8988T (cell line): ENCODE measurements at regions not wholly inside any gene's neighbourhood (a gene's known extent, or its start where the extent isn't known, plus 50 kb on each side); places are given as distances from the start of the nearest gene placed in this dataset.

Experiments used
- DNase-seq: peaks from one replicate; pipeline ENCODE4 v3.0.0; 2011

DNA sequence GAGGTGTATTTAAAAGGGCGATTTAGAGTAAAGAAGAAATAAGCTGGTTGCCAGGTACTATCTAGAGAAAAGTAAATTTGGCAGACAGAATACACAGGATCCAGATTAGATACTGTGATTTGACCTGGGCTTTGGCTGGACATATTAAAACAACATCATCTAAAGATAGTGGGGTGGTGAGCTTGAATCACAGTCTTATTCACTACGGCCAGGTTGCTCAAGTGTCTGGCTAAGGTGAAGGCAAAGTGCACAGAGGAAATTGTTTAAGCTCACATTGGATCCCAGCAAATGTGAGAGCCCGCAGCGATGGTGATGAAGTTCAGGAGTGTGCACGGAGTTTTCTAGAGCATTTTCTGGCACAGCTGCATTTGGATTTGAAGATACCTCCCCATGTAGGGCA is 398.2 kb upstream of the MEF2C start:
- no peak for DNase-seq

DNA sequence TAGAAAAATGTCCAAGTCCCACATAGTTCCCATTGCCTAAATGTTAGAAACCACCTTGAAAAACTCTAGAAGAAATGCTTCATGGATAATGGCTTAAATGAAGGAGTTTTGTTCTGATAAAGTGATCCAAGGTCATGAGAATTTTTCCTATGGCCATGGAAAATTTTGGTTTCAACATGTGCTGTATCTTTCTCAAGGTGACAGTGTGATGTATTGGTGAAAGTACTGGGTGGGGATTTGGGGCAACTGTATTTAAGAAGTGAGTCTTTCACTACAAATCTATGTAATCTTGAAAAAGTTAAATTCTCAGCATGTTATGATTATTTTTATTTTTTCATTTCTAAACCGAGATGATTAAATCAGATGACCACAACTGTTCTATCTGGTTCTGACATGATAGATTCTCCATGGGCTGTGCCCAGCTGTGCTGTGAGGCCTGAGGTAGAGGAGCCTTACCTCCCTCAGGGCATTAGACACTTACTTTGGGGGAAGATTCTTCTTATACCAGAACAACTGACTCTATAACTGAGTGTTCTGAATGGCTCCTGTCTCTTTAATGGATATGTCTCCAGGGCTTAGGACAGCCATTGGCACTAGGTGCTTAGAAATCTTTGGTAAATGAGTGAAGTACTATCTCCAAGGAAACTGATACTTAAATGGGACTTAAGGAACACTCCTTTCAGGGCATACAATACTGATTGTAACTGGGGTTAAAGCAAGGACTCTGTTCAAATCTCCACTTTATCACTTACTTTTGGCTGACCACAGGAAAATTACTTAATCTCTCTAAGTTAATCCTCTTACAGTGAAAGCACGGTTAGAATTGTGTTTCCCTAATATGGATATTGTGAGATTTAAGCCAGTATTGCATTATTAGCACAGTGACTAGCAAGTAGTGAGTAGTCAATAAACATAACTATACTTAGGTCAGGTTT is 397.4 kb upstream of the MEF2C start:
- no peak for DNase-seq

DNA sequence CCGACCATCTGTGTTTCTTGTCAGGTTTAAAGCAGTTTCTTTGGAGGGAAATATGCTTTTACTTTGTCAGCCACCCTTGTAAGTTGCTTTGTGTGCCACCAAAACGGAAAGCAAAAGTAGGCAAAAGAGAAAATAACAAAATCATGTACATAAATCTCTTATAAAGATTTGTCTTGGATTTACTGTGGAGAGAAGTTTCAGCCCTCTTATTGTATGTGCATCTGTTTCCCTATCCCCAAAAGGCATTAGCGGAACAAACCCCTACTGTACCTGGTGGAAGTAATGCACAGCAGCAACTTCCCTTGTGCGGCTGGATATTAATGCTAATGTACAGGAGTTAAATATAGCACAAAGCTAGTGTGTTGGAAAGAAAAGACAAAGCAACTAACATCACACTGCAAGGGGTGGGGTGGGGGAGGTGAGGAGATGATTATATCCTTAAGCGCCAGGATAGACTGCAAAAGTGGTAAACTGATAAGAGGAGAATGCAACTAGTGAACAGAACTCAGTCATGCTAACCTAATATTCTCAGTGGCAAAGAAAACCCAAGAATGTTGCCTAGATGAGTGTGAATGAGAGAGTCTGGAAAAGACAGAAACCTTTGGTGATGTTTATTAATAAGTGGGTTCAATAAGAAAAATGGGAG is 396.5 kb upstream of the MEF2C start:
- DNase-seq, result no peak

DNA sequence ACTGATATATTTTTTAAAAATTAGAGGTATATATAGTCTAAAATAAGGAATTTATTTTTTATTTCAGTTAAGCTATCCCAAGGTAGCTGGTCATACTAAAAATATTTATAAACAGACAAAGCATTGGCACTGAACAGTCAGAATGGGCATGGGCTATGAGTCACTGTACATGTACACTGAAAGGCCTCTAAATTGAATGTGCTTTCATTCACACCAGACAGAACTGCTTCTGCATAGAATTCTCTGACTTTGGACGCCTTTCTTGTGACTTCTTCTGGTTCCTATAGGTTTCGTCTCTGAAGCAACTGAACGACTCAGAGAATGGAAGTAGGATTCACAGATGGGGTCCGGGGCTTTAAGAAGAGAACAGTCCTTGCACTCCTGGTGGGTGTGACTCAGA is 394.8 kb upstream of the MEF2C start:
- no peak for DNase-seq

DNA sequence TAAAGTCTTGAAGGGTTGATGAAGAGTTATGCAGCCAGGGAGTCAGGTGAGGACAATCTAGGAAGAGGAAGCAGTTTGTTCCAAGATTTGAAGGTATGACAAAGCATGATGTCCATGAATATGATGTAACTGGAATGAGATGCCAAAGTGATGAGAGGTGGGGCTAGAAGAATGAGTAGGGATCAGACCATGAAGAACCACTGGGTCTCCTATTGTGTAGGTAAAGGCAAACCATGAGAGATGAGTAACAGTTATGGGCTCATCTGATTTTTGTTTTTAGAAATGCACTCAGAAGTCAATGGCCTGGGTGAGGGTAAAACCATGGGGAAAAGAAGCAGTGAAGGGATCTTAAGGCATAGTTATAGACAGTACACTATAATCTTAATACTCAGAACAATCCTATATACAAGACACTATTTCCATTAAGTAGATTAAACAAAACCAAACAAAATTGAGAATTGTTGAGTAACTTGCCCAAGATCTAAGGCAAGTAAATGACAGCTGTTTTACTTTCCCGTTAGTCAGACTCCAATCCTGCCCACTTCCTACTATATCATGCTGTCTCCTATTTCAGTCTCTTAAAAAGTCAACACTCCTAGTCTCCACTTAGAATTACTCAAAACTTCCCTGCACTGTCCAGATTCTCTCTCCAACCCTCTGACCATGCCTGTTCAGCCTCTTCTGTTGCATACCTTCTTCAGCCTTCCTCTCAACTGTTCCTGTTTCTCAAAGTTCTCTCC is 393.8 kb upstream of the MEF2C start:
- DNase-seq, result no peak

DNA sequence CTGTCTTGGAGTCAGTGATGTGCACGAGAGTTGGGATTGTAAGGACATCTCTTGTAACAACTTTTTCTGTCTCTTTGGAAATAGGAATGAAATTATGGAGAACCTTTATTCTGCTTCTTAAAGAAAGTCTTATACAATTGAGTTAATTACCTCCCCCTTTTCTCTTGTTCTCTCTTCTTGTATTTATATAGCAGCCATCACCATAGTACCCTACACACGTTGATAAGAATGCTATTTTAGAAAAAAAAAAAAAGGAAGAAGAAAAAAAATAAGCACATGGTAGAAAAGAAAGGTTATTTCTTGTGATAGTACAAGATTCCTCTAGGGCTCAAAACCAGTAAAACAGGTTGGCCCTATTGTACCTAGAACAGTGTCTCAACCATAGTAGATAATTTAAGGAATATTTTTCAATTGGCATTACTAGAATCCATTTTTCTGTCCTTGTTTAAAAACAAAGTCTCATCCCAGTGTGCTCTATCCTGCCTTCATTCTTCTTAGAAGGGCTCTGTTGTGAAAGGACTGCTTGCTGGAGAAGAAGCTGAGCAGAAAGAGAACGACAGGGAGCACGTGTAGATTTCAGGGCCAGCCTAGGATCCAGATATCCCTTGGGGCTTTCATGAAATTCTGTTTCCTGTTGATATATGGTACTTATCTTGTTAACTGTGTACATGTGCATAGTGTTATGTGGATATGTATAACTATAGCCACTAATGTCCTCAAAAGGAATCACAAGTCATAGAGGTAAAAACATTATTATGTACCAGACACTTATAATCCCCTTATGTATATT is 392.3 kb upstream of the MEF2C start:
- DNase-seq, result no peak

DNA sequence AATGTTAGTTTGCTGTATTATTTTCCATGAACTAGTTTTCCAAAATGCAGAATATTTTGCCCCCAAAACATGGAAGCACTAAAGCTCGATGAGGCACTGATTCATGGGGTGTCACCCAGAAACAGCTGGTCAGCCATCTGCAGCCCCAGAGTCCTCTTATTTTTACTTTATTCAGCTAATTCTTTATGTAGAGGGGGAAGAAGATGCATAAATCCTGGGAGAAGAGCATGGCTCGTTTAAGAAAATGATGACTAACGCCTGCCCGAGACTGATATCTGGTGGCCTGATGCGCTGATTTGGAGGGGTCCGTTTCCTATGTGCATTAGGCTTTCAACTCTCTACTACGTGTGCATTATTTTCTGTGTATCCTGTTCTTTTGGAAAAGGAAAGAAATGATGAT is 390.3 kb upstream of the MEF2C start:
- no peak for DNase-seq

DNA sequence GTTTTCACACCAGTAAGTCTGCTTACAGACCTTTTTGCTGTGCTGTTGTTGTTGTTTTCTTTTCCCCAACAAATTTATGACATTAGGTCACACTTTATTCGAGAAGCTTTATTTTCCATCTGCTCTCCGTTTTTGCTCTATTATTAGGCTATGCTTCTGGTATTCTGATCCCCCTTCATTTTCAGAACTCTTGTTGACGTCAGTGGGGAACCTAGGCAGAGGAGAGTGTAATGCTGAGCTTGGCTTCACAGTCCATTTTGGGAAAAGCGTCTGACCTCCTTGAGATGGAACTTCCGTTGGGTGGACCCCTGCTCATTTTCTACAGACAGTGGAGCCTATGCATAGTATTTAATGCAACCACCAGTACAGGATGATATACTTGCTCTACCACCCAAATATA is 387.9 kb upstream of the MEF2C start:
- DNase-seq, result no peak

DNA sequence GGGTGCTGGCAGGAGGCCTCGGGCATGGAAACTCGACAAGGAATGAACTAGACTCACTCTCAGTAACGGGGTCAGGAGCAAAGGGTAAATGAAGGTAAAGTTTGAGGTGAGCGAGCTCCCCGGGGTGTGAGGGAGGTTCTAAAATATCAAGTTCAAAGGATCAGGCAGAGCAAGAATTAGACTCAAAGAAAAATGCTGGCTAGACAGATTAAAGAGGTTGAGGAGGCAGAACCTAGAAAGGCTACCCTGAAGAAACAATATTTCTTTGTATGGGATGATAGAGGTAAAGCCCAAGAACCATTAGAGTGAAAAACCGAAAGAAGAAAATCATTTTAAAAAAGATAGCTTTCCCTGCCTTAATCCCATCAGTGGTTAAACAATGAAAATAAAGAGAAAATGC is 386.7 kb upstream of the MEF2C start:
- no peak for DNase-seq

DNA sequence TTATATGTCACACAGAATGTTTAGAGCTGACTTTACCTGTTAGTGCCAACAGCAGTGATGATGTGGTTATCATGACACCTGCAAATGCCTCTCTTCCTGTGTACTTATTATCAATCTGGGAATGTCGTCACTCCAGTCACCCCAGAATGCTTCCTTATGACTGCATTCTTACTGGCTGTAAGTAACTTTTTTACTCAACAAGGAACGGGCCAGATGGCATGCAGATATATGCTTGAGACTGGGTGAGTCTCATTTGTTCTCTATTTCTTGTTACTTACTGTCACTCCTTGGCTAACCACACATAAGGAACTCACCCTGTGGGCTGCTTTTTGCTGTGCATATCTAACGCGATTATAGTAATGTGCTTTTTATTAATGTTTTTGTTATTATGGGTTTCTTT is 385.5 kb upstream of the MEF2C start:
- no peak for DNase-seq

DNA sequence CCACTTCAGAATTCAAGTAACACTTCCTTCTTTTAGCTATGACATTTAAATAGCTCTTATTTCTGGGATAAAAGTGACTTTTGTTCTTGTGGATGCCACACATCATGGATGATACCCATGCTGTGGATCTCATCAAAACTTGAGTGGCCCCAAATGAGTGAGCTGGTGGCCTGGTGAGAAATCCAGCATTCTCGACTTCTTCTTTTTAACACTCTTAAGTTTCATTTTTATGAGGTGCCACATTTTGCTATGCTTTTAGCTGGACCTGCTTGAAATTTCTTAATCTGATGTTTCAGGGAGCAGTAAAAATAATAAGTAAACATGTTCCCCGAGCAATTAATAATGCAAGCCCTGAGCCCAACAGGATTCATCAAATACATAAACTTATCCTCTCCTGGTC is 384.8 kb upstream of the MEF2C start:
- no peak for DNase-seq

DNA sequence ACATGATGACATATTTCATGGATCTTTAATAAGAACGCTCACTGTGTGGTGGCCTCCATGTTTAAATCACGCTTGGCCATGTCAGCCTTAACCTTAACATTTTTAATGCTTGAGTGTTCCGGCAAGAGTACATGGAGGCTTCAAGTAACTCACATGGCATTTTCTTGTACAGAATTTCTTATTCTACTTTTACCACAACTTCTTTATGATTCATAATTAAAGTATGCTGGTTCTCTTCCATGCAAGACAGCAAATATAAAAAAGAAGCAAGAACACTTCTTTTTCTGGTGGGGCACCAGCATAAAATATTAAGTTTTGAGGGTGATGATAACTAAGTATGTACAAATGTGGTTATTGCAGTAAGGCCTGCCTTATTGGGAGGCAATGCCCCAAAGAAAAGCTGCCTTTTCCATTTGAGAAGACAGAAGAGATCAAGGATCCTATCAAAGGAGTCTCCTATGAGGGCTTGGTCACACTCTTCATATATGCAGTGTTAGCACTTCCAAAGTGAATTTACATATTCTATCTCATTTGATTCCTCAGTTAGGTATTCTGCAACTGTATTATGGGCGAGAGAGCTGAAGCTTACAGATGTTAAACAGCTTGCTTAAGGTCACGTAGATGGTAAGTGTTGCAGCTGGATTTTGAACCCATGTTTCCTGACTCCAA is 382.7 kb upstream of the MEF2C start:
- DNase-seq, result no peak

DNA sequence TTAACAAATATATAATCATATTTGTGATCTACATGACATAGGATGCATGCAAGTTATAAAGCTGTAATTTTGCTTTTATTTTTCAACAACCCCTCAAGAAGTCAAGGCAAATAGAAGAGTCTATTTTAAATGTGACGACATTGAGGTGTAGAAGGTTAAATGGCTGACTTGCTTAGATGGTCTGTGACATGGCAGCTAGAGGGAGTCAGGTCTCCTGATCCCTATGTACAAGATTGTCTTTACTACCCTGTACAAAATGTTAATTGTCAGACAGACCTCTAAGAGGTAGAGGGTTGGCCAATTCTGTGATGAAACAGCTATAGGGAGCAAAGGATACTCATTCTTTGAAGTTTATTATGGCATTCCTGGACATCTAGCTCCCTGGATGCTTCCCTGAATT is 380.9 kb upstream of the MEF2C start:
- DNase-seq, result no peak

DNA sequence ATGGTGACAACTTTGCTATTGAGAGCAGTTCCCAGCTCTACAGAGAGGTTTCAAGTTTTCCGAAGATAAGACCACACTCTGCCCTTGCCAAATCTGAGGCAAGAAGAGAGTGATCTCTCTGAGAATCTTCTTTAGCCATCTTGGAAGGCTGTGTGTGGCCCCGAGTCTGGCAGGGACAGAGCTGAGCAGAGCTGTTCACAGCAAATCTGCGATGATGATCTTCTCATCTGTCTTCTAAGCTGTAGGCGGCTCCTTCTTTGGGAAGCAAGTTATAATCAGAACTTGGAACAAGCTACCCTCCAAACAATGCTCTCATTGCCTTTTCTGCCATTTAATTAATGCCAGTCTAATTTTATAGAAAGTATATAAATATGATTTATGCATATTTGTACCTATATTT is 379.0 kb upstream of the MEF2C start:
- DNase-seq, result no peak

DNA sequence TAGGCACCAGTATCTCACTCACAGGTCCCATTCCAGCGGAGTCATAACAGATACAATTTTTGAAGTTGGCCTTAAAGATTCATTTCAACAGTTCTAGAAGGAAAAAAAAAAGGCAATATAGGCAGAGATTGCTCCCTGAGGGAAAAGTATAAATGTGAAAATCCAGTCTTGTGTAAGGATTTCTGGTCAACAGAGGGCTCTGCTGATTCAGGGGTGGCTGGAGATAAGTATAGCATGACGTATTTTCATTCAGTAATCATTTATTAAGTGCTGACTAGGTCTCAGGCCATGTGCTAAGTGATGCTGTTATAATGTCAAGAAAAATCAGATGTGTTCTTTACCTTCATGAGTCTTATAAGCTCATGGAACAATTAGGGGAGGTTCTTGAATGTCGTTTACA is 377.3 kb upstream of the MEF2C start:
- no peak for DNase-seq

DNA sequence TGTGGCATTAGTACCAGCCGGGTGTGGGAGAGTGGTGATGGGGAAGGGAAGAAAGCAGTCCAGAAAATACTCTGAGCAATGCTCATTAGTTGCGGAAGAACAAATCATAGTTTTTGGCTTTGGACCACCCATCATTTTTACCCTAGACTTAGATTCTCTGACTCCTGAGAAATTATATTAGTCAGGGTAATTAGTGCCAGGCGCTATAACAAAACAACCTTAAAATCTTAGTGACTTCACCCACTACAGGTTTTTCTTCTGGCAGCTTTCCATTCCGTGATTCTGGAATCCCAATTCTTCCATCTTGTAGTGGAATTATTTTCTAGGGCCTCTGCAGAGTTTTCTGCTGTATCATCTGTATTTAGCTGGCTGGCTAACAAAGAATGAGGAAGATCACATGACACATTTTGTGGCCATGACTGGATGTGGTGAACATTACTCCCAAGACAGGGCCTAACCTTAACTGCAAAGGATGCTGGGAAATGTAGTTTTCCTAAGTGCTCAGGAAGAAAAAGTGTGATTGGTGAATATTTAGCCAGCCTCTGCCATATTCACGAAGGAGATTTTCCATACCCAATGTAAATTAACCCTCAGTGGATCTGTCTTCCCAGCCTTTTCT is 373.0 kb upstream of the MEF2C start:
- no peak for DNase-seq

DNA sequence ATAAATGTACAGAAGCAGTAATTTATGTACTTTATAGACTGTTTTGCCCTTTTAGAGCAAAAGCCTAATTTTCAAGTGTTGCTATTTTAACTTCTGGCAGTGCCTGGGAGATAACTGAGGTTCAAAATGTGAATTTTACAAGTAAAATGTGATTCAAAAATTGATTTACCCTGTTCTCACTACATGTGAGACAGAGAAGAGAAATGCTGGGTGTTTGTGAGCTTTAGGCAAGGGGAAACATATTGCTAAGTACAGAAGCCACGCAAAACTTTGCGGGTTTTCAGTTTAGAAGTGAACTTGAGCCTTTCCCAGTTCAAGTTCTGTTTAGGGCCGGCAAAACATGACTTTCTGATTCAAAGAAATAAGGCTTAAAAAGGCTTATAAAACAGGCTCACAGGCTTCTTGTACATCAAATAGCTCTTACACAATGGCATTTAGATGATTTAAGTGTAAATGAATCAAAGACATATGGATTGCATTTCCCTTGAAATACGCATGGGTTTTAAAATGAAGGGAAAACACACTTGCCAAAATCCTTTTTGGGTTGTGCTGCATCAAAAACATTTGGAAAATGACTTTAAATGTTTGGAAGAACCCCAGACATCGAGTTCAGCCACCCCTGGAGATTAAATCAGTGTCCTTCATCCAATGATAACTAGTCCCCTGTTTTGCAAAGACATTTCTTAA is 370.8 kb upstream of the MEF2C start:
- DNase-seq, result no peak

DNA sequence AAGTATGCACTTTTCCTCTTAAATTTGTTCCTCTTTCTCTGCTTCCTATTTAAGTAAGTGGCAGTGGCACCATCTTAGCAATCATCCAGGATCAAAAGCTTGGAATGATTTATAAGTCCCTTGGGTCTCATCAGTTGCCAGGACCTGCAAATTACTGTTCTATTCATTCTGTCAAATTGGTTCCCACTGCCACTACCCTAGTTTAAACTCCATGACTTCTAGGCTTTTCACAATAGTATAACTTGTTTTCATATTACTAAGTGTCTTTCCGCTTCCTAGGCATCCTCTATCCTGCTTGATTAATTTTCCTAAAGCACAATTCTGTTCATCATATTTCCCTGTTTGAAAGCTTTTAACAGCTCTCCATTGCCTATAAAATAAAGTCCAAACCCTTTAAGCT is 363.9 kb upstream of the MEF2C start:
- no peak for DNase-seq

DNA sequence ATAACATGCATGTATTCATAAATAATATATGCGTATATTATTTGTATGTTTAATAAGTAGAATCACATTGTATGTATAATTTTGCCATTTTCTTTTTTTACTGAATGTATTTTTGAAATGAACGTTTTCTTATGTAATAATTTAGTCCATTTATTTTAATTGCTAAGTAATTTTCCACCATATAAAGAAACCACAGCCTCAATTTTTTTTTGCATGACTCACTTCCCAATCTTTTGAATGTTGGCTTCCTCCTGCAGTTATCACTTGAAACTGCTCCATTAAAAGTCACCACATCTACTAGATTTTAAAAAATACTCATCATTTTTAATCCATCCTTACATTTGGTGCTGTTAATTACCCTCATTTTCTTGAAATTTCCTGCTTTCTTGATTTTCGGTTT is 363.3 kb upstream of the MEF2C start:
- DNase-seq, result no peak

DNA sequence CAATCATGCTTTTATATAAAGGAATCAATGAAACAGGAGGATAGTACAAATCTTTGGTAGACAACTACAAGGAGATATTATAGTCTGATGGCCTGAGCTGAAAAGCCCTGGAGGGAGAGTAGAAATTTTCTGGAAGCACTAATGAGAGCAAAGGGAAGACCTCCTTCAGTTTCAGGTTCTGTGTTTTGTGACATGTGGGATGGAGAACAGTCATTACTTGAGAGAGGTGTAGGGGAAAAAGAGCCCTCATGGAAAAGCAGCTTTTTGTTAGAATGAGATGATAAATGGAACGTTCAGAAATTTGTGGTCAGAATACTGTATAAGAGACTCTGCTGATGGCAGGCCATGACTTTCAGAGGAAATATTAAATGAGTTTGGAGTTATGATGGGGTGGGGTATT is 360.6 kb upstream of the MEF2C start:
- no peak for DNase-seq

DNA sequence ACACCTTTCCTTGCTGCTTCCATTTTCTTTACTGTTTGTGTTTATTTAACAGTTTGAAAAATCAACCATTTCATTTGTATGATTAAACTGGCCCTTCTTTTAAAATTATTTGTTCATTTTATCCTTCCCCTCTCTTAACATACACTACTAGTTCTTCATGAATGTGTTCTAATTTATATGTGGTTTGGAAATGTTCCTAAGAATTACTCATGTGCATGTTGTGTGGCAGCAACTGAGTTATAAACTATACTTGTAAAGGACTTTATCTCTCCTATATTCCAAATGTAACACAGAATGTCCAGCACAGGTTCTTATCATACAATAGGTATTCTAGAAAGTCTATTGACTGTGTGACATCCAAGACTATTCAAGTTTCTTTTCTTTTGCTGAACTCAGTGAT is 358.2 kb upstream of the MEF2C start:
- no peak for DNase-seq
